WI38 (cell line): ENCODE measurements at regions not wholly inside any gene's neighbourhood (a gene's known extent, or its start where the extent isn't known, plus 50 kb on each side); places are given as distances from the start of the nearest gene placed in this dataset.

Experiments
- H3K4me3 ChIP-seq: 2 replicates; pipeline ENCODE4 v1.5.1; 2011; ENCODE audit warnings: low read depth, mild to moderate bottlenecking, control low read depth, low read length
- CTCF ChIP-seq: IDR thresholded peaks from 2 replicates; pipeline ENCODE4 v1.5.1; 2012; ENCODE audit warnings: low read depth, mild to moderate bottlenecking, control low read depth, low read length

- no peak for TF ChIP-seq CTCF
- H3K4me3 ChIP-seq = no peak overlapping the region
These were observed 135.6 kb downstream of the ACTL7B start for GRCh38 chr9:108720191-108720642.

- TF ChIP-seq CTCF = no peak
- no peak overlapping the region for H3K4me3 ChIP-seq
These were observed 145.4 kb downstream of the ACTL7B start for GRCh38 chr9:108710424-108710823.

GRCh38 chr9:108709997-108710396 is 145.8 kb downstream of the ACTL7B start:
- no peak for TF ChIP-seq CTCF
- no peak overlapping the region for H3K4me3 ChIP-seq

GRCh38 chr9:108709126-108709525 is 146.7 kb downstream of the ACTL7B start:
- no peak overlapping the region for H3K4me3 ChIP-seq
- no peak for TF ChIP-seq CTCF

GRCh38 chr9:108708448-108708847 is 147.3 kb downstream of the ACTL7B start:
- no peak for TF ChIP-seq CTCF

GRCh38 chr9:108707120-108707519 is 148.7 kb downstream of the ACTL7B start:
- H3K4me3 ChIP-seq = no peak overlapping the region
- TF ChIP-seq CTCF = no peak

More at GRCh38 chr9:108708448-108708847, 147.3 kb downstream of the ACTL7B start:
- H3K4me3 ChIP-seq = no peak overlapping the region

- H3K4me3 ChIP-seq = no peak overlapping the region
- TF ChIP-seq CTCF = no peak
These were observed 151.5 kb downstream of the ACTL7B start for GRCh38 chr9:108704156-108704852.
